K562 (cell line): ENCODE measurements at regions not wholly inside any gene's neighbourhood (a gene's known extent, or its start where the extent isn't known, plus 50 kb on each side); places are given as distances from the start of the nearest gene placed in this dataset.

Experiments used
- ATAC-seq: fragments of 200-7000 bp; cut with Tn5 transposase; 3 replicates; pipeline ENCODE4 v1.9.1; 2020; ENCODE audit warnings: moderate library complexity
- BruUV-seq: library from RNA; stranded (reverse); fragments of 400-500 nt; replicated peaks from 2 replicates; lab custom pipeline; 2021; lab: Mats Ljungman, UMichigan
- CTCF ChIA-PET: fragments of 300-600 bp; formaldehyde crosslinking; extraction: SDS; loops from one replicate; lab custom pipeline; 2021; ENCODE audit warnings: low intra/inter-chr PET ratio; lab: Yijun Ruan, JAX
- POLR2A ChIA-PET: fragments of 300-600, 350-650 bp; sonication (Branson Sonifier 250); formaldehyde crosslinking; extraction: SDS; loops from one replicate; lab custom pipeline; 2021; ENCODE audit warnings: antibody characterized with exemption, inconsistent platforms; lab: Yijun Ruan, JAX
- DNase-seq, 4 experiments: peaks; one replicate each; pipeline versions ENCODE4 v3.0.0 to v3.0.0-alpha.2; 2011 to 2018; ENCODE audit warnings: low spot score in 3 of 4, mixed read lengths in 3 of 4; ENCODE audit errors: extremely low read depth in 1 of 4
- FAIRE-seq: peaks from 2 replicates; lab custom pipeline; 2011; peaks lifted over from hg19 to GRCh38; lab: Jason Lieb, UNC
- H2AFZ ChIP-seq: 2 replicates; pipeline ENCODE4 v1.6.0; 2011; ENCODE audit warnings: low read depth, low read length, control low read depth, inconsistent platforms
- H3K27ac ChIP-seq: fragments of 200-600 bp; 3 replicates; pipeline ENCODE4 v1.8.0; 2011; ENCODE audit warnings: low read depth, mild to moderate bottlenecking, control low read depth, inconsistent platforms, low read length, moderate library complexity, mixed read lengths; ENCODE audit errors: extremely low read depth
- H3K27me3 ChIP-seq, 2 experiments: fragments of 300-600 bp in 1 of 2; 2 replicates in 1 of 2; 3 replicates in 1 of 2; pipeline versions ENCODE4 v1.6.0 to v1.8.0; 2011; ENCODE audit warnings: inconsistent platforms in 2 of 2, low read length in 2 of 2, mild to moderate bottlenecking in 1 of 2, mixed read lengths in 1 of 2, moderate library complexity in 1 of 2; ENCODE audit not compliant: control insufficient read depth in 2 of 2, insufficient read depth in 2 of 2
- H3K36me3 ChIP-seq: fragments of 300-600 bp; 3 replicates; pipeline ENCODE4 v1.8.0; 2011; ENCODE audit warnings: mild to moderate bottlenecking, low read length, inconsistent platforms; ENCODE audit not compliant: control insufficient read depth, insufficient read depth
- H3K4me1 ChIP-seq, 2 experiments: fragments of 200-600 bp in 1 of 2; replicated peaks in 1 of 2; 2 replicates in 1 of 2; 3 replicates in 1 of 2; pipeline versions ENCODE4 v1.5.1 to v1.8.0; 2011; ENCODE audit warnings: inconsistent platforms in 2 of 2, low read length in 2 of 2, mild to moderate bottlenecking in 1 of 2, mixed read lengths in 1 of 2, moderate library complexity in 1 of 2; ENCODE audit not compliant: control insufficient read depth in 2 of 2, insufficient read depth in 2 of 2
- H3K4me2 ChIP-seq: 2 replicates; pipeline ENCODE4 v1.6.1; 2011; ENCODE audit warnings: low read length, control low read depth, inconsistent platforms, mixed read lengths; ENCODE audit not compliant: insufficient read depth
- H3K4me3 ChIP-seq: fragments of 200-600 bp; sonication (generic), shearing (Covaris generic); 2 replicates; pipeline ENCODE4 v1.5.1; 2016; ENCODE audit warnings: control low read depth, inconsistent platforms
- H3K79me2 ChIP-seq: fragments of 200-600 bp; 3 replicates; pipeline ENCODE4 v1.8.0; 2011; ENCODE audit warnings: low read length, inconsistent platforms; ENCODE audit not compliant: control insufficient read depth, insufficient read depth
- H3K9ac ChIP-seq, 2 experiments: 2 replicates each; pipeline versions ENCODE4 v1.6.0 to v1.6.1; 2011; ENCODE audit warnings: low read depth in 2 of 2, low read length in 2 of 2, control low read depth in 1 of 2, inconsistent platforms in 1 of 2, mild to moderate bottlenecking in 1 of 2, mixed read lengths in 1 of 2; ENCODE audit not compliant: insufficient read depth in 1 of 2
- H3K9me1 ChIP-seq: one replicate; pipeline ENCODE4 v1.6.0; 2011; ENCODE audit warnings: inconsistent platforms, mild to moderate bottlenecking, low read length, moderate library complexity; ENCODE audit not compliant: control insufficient read depth, insufficient read depth
- H3K9me3 ChIP-seq: replicated peaks from 2 replicates; pipeline ENCODE4 v1.5.1; 2011; ENCODE audit warnings: low read depth, low read length, inconsistent platforms; ENCODE audit not compliant: control insufficient read depth, insufficient read depth
- H4K20me1 ChIP-seq: replicated peaks from 2 replicates; pipeline ENCODE4 v1.6.1; 2011; ENCODE audit warnings: low read length, inconsistent platforms, mixed read lengths; ENCODE audit not compliant: control insufficient read depth, insufficient read depth
- CBX2 ChIP-seq: fragments of 200-600 bp; sonication (generic); IDR thresholded peaks from one replicate; pipeline ENCODE4 v1.6.1; 2012; ENCODE audit warnings: mild to moderate bottlenecking, low read length, inconsistent platforms; ENCODE audit not compliant: insufficient read depth, poor library complexity, severe bottlenecking
- ELF4 ChIP-seq: fragments of 450-650 bp; formaldehyde crosslinking; IDR thresholded peaks from 2 replicates; pipeline ENCODE4 v1.4.0; 2022; ENCODE audit warnings: missing genetic modification characterization
- NFE2 ChIP-seq: IDR thresholded peaks from 2 replicates; pipeline ENCODE4 v1.6.1; 2014; ENCODE audit warnings: antibody characterized with exemption, low read depth
- PML ChIP-seq: IDR thresholded peaks from 2 replicates; pipeline ENCODE4 v1.6.1; 2012; ENCODE audit warnings: low read length, inconsistent platforms
- TCFL5 ChIP-seq: fragments of 250-450 bp; sonication (Bioruptor Pico); conservative IDR thresholded peaks from 2 replicates; pipeline ENCODE4 v1.6.1; 2021; ENCODE audit warnings: mild to moderate bottlenecking, moderate library complexity, matching md5 sums
- ZNF232 ChIP-seq: sonication (generic); formaldehyde crosslinking; IDR thresholded peaks from 2 replicates; pipeline ENCODE4 v1.8.0; 2022; ENCODE audit warnings: mild to moderate bottlenecking, missing genetic modification reagents
- WGBS: fragments of 100-300 bp; shearing (Covaris generic); methylation state at CpG from one replicate; pipeline ENCODE4 v1.1.6; 2016; ENCODE audit warnings: low coverage, mixed read lengths; ENCODE audit not compliant: insufficient coverage; ENCODE audit errors: missing lambda C conversion rate; 5-methylcytosine and 5-hydroxymethylcytosine counted together
- in situ Hi-C: fragments of 300-500 bp; cut with MboI; formaldehyde crosslinking; loops from 4 replicates; pipeline ENCODE4 v1.15.0; 2018; ENCODE audit warnings: inconsistent platforms, mixed read lengths
- intact Hi-C: fragments of 100-400 bp; cut with micrococcal nuclease; formaldehyde crosslinking; loops from 2 replicates; pipeline ENCODE4 v1.14.2; 2022
- TF ChIP-seq, protein P1 (sequence below), 2 experiments: IDR thresholded peaks in 1 of 2; conservative IDR thresholded peaks in 1 of 2; 2 replicates each; pipeline ENCODE4 v1.6.1; 2016; ENCODE audit warnings: low read depth in 2 of 2, mild to moderate bottlenecking in 1 of 2, missing compliant biosample characterization in 1 of 2, missing genetic modification characterization in 1 of 2, moderate library complexity in 1 of 2
- TF ChIP-seq, protein P2 (sequence below): sonication (generic); formaldehyde crosslinking; IDR thresholded peaks from 2 replicates; pipeline ENCODE4 v1.9.0; 2022; ENCODE audit warnings: mild to moderate bottlenecking, missing genetic modification reagents
- TF ChIP-seq, protein P3 (sequence below): fragments of 450-650 bp; IDR thresholded peaks from 2 replicates; pipeline ENCODE4 v1.7.0; 2016; ENCODE audit warnings: borderline replicate concordance
- TF ChIP-seq, protein P4 (sequence below), 2 experiments: IDR thresholded peaks; 2 replicates each; pipeline ENCODE4 v1.6.1; 2011; ENCODE audit warnings: borderline replicate concordance in 1 of 2, control low read depth in 1 of 2, low read depth in 1 of 2, low read length in 1 of 2, mild to moderate bottlenecking in 1 of 2, mixed read lengths in 1 of 2, moderate library complexity in 1 of 2; ENCODE audit not compliant: insufficient read depth in 1 of 2, insufficient read length in 1 of 2, poor library complexity in 1 of 2, severe bottlenecking in 1 of 2; ENCODE audit errors: extremely low read depth in 1 of 2

GRCh38 chr1:11384170-11384554, 94.8 kb upstream of the DISP3 start:
- Histone ChIP-seq H3K36me3 (no peaks in the 10 kb centered on the region), H3K27me3 (peaks cover 22 to 70% of the 10 kb centered on the region in 2 experiments; a peak in 4 of 5 replicates), H3K27ac (no peak overlapping the region), H3K9ac (no peak overlapping the region), H3K9me1 (no peaks in the 10 kb centered on the region), H3K4me1 (no peaks in the 10 kb centered on the region; a peak in 2 of 5 replicates), H3K4me3 (no peak overlapping the region), H3K4me2 (no peak overlapping the region), H2AFZ (no peak overlapping the region), H4K20me1 (0 out of 2 replicates have a peak, but pooled peaks cover 11% of the 10 kb centered on the region), H3K9me3 (no peaks in the 10 kb centered on the region), H3K79me2 (no peaks in the 10 kb centered on the region)
- BruUV-seq = no TSS peak
- CTCF ChIA-PET = no interaction called here
- 0% methylated on average over 6 of the region's 6 CpGs for WGBS
- intact Hi-C loops = no loop called here
- FAIRE-seq = peak; percentile 74
- ATAC-seq = peak; percentile 80
- in situ Hi-C loops = no loop called here
- POLR2A ChIA-PET = interaction anchor here (0.5 to 1.0 kb wide), 5 partner anchors 10 to 411 kb away, joined by 3 to 4 read pairs (median 3); no protein-coding TSS in a partner anchor
- DNase-seq = peak in 3 of 4 experiments; percentile 26 to 40 (median 37)
- TF ChIP-seq CBX2 (no peak), ELF4 (no peak), PML (no peak), TCFL5 (no peak), NFE2 (no peak), ZNF232 (no peak; the same call in 1 of the 2 replicates)
- TF ChIP-seq, protein P1, sequence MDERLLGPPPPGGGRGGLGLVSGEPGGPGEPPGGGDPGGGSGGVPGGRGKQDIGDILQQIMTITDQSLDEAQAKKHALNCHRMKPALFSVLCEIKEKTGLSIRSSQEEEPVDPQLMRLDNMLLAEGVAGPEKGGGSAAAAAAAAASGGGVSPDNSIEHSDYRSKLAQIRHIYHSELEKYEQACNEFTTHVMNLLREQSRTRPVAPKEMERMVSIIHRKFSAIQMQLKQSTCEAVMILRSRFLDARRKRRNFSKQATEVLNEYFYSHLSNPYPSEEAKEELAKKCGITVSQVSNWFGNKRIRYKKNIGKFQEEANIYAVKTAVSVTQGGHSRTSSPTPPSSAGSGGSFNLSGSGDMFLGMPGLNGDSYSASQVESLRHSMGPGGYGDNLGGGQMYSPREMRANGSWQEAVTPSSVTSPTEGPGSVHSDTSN (CRISPR knock-in tag; IDR thresholded peaks at IDR 0.05; ENCODE audit: low read depth) = peak; percentile 70; the same call in 1 of the 2 replicates
- TF ChIP-seq, protein P1 (tag; conservative IDR thresholded peaks at IDR 0.05; ENCODE audit: low read depth) = peak; percentile 91
- TF ChIP-seq, protein P2, sequence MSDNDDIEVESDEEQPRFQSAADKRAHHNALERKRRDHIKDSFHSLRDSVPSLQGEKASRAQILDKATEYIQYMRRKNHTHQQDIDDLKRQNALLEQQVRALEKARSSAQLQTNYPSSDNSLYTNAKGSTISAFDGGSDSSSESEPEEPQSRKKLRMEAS = peak; percentile 64; the same call in 1 of the 2 replicates
- TF ChIP-seq, protein P3, sequence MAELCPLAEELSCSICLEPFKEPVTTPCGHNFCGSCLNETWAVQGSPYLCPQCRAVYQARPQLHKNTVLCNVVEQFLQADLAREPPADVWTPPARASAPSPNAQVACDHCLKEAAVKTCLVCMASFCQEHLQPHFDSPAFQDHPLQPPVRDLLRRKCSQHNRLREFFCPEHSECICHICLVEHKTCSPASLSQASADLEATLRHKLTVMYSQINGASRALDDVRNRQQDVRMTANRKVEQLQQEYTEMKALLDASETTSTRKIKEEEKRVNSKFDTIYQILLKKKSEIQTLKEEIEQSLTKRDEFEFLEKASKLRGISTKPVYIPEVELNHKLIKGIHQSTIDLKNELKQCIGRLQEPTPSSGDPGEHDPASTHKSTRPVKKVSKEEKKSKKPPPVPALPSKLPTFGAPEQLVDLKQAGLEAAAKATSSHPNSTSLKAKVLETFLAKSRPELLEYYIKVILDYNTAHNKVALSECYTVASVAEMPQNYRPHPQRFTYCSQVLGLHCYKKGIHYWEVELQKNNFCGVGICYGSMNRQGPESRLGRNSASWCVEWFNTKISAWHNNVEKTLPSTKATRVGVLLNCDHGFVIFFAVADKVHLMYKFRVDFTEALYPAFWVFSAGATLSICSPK = no peak
- TF ChIP-seq, protein P4, sequence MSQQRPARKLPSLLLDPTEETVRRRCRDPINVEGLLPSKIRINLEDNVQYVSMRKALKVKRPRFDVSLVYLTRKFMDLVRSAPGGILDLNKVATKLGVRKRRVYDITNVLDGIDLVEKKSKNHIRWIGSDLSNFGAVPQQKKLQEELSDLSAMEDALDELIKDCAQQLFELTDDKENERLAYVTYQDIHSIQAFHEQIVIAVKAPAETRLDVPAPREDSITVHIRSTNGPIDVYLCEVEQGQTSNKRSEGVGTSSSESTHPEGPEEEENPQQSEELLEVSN (IDR thresholded peaks at IDR 0.05; ENCODE audit: borderline replicate concordance in 1 of 2, extremely low read depth in 1 of 2, insufficient read depth in 1 of 2, insufficient read length in 1 of 2, low read depth in 1 of 2, low read length in 1 of 2, poor library complexity in 1 of 2, severe bottlenecking in 1 of 2) = peak in 1 of 2 experiments; percentile 36
